ENCODE measurements at regions not wholly inside any gene's neighbourhood (a gene's known extent, or its start where the extent isn't known, plus 50 kb on each side); places are given as distances from the start of the nearest gene placed in this dataset.

DNA sequence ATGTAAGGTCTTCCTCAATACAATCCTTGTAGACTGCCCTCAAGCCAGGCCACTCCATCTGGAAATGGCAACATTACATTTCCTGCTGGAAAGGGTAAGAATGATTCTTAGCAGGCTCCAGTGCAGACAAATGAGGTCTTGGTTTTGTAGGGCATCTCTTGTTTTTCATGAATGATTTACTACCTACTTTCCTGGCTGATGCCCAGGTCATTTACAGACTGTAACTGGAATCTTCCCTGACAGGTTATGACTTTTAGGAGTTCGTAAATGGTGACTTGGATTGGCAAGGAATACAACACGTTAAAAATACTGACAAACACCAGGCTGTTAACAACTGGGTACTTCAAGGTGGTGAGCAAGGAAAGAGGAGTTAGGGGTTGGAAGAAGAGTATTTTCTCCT is 510.5 kb upstream of the TNC start:
- Mint-ChIP-seq H3K27ac (no peak overlapping the region), H3K36me3 (no peaks in the 10 kb centered on the region), H3K4me3 (no peak overlapping the region), H3K9me3 (peaks cover 6% of the 10 kb centered on the region), H3K27me3 (no peaks in the 10 kb centered on the region), H3K4me1 (ENCODE audit: low read depth in 2 of 2) (no peaks in the 10 kb centered on the region)
- DNase-seq (ENCODE audit: low spot score) (no peak), ATAC-seq (no peak)

GRCh38 chr9:115629879-115630840 is 512.2 kb upstream of the TNC start:
- DNase-seq (ENCODE audit: low spot score) (no peak), ATAC-seq (no peak)
- H3K4me1 Mint-ChIP-seq (ENCODE audit: low read depth in 2 of 2) = no peaks in the 10 kb centered on the region
- no peak overlapping the region for H3K27ac Mint-ChIP-seq
- peaks cover 9% of the 10 kb centered on the region for H3K9me3 Mint-ChIP-seq
- H3K36me3 Mint-ChIP-seq = no peaks in the 10 kb centered on the region
- H3K4me3 Mint-ChIP-seq = no peak overlapping the region
- H3K27me3 Mint-ChIP-seq = no peaks in the 10 kb centered on the region

DNA sequence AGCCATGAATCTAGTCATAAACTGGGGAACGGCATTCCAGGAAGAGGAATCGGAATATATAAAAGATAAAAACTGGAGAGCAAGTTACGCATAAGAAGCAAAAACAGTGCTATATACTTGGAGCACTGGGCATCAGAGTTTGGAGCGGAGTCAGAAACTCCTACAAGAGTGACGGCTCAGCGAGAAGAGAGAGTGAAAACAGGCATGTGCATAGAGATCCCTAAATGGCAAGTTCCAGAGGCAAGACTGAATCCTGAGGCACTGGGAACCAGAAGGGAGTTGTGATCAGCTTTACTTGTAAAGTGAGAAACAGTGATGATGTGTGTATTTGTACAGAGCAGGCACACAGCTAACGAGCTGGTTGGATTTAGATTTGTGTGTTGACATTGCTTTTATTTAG is 514.4 kb upstream of the TNC start:
- Mint-ChIP-seq H3K36me3 (no peaks in the 10 kb centered on the region), H3K27me3 (no peaks in the 10 kb centered on the region), H3K4me1 (ENCODE audit: low read depth in 2 of 2) (no peaks in the 10 kb centered on the region), H3K27ac (no peak overlapping the region), H3K9me3 (peaks cover 17% of the 10 kb centered on the region), H3K4me3 (no peak overlapping the region)
- no peak for DNase-seq (ENCODE audit: low spot score)
- ATAC-seq = no peak

- Mint-ChIP-seq H3K27me3 (no peaks in the 10 kb centered on the region), H3K4me1 (ENCODE audit: low read depth in 2 of 2) (no peaks in the 10 kb centered on the region)
- ATAC-seq = no peak
Observed at GRCh38 chr9:115633104-115633503, 515.1 kb upstream of the TNC start.

GRCh38 chr9:115635680-115636383 is 517.8 kb upstream of the PAPPA start:
- no peaks in the 10 kb centered on the region for H3K36me3 Mint-ChIP-seq
- DNase-seq (ENCODE audit: low spot score) (no peak), ATAC-seq (no peak)
- H3K27ac Mint-ChIP-seq = no peak overlapping the region
- H3K4me3 Mint-ChIP-seq = no peak overlapping the region
- H3K4me1 Mint-ChIP-seq (ENCODE audit: low read depth in 2 of 2) = no peaks in the 10 kb centered on the region
- peaks cover 17% of the 10 kb centered on the region for H3K9me3 Mint-ChIP-seq
- no peaks in the 10 kb centered on the region for H3K27me3 Mint-ChIP-seq

More at GRCh38 chr9:115633104-115633503, 515.1 kb upstream of the TNC start:
- peaks cover 17% of the 10 kb centered on the region for H3K9me3 Mint-ChIP-seq
- no peak for DNase-seq (ENCODE audit: low spot score)
- no peak overlapping the region for H3K4me3 Mint-ChIP-seq
- H3K27ac Mint-ChIP-seq = no peak overlapping the region
- no peaks in the 10 kb centered on the region for H3K36me3 Mint-ChIP-seq

DNA sequence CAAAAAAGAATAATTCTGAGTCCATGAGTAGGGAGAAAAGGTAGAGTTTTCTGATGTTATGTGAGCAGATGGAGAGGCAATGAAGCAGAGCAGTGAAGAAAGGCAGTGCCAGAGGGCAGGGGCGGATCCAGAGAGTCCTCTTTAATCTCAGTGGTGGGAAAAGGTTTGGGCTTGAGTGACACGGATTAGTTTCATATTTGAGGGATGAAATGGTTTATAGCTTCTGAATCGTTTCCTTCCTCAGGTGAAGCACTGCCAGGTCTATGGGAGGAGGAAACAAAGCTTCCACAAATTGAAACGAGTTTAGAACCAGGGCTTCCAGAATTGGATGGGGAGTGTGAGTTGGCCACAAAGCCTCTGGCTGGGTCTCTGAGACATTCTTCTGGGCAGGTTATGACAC is 517.0 kb upstream of the PAPPA start:
- H3K36me3 Mint-ChIP-seq = no peaks in the 10 kb centered on the region
- no peak for DNase-seq (ENCODE audit: low spot score)
- ATAC-seq = no peak
- no peak overlapping the region for H3K4me3 Mint-ChIP-seq
- no peak overlapping the region for H3K27ac Mint-ChIP-seq
- H3K4me1 Mint-ChIP-seq (ENCODE audit: low read depth in 2 of 2) = no peaks in the 10 kb centered on the region
- no peaks in the 10 kb centered on the region for H3K27me3 Mint-ChIP-seq
- H3K9me3 Mint-ChIP-seq = peaks cover 17% of the 10 kb centered on the region

- no peaks in the 10 kb centered on the region for H3K27me3 Mint-ChIP-seq
- no peak for DNase-seq (ENCODE audit: low spot score)
- H3K9me3 Mint-ChIP-seq = peaks cover 12% of the 10 kb centered on the region
- no peak for ATAC-seq
- H3K4me1 Mint-ChIP-seq (ENCODE audit: low read depth in 2 of 2) = no peaks in the 10 kb centered on the region
- H3K27ac Mint-ChIP-seq = no peak overlapping the region
- H3K36me3 Mint-ChIP-seq = no peaks in the 10 kb centered on the region
- no peak overlapping the region for H3K4me3 Mint-ChIP-seq
Observed at GRCh38 chr9:115637661-115638060, 515.9 kb upstream of the PAPPA start.

- ATAC-seq = no peak
- no peaks in the 10 kb centered on the region for H3K27me3 Mint-ChIP-seq
- DNase-seq (ENCODE audit: low spot score) = no peak
- no peak overlapping the region for H3K4me3 Mint-ChIP-seq
- H3K9me3 Mint-ChIP-seq = peaks cover 10% of the 10 kb centered on the region
- no peak overlapping the region for H3K27ac Mint-ChIP-seq
- H3K36me3 Mint-ChIP-seq = no peaks in the 10 kb centered on the region
- no peaks in the 10 kb centered on the region for H3K4me1 Mint-ChIP-seq (ENCODE audit: low read depth in 2 of 2)
Observed at GRCh38 chr9:115640887-115641286, 512.7 kb upstream of the PAPPA start.

DNA sequence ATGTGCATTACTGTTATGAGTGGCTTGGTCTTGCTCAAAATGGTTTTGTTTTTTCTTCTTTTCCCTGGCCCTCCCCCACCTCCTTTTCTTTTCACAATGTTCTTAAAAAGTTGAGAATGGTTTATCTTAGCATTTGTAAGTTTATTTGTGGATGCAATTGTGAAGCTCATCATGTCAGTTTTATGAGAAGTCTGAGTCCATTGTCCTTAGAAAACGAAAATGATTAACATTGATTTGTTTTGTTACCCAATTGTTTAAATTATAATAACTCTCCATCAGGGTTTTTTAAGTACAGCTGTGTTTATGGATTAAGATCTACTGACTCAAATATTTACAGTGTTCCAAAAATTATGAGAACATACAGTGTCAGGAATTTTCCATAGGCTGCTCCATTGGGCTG is 511.3 kb upstream of the PAPPA start:
- no peak overlapping the region for H3K4me3 Mint-ChIP-seq
- no peak for DNase-seq (ENCODE audit: low spot score)
- H3K4me1 Mint-ChIP-seq (ENCODE audit: low read depth in 2 of 2) = no peaks in the 10 kb centered on the region
- no peak for ATAC-seq
- H3K36me3 Mint-ChIP-seq = no peaks in the 10 kb centered on the region
- peaks cover 4% of the 10 kb centered on the region for H3K9me3 Mint-ChIP-seq
- H3K27ac Mint-ChIP-seq = no peak overlapping the region
- H3K27me3 Mint-ChIP-seq = no peaks in the 10 kb centered on the region

GRCh38 chr9:115643948-115644727 is 509.5 kb upstream of the PAPPA start:
- Mint-ChIP-seq H3K27me3 (no peaks in the 10 kb centered on the region), H3K27ac (no peak overlapping the region), H3K36me3 (no peaks in the 10 kb centered on the region), H3K9me3 (peaks cover 3% of the 10 kb centered on the region), H3K4me3 (no peak overlapping the region), H3K4me1 (ENCODE audit: low read depth in 2 of 2) (no peaks in the 10 kb centered on the region)
- no peak for ATAC-seq
- no peak for DNase-seq (ENCODE audit: low spot score)

GRCh38 chr9:115649991-115650472 is 503.6 kb upstream of the PAPPA start:
- Mint-ChIP-seq H3K4me3 (no peak overlapping the region), H3K4me1 (ENCODE audit: low read depth in 2 of 2) (no peaks in the 10 kb centered on the region), H3K27ac (no peak overlapping the region), H3K9me3 (peaks cover 3% of the 10 kb centered on the region), H3K27me3 (no peaks in the 10 kb centered on the region), H3K36me3 (no peaks in the 10 kb centered on the region)
- ATAC-seq (no peak), DNase-seq (ENCODE audit: low spot score) (no peak)

GRCh38 chr9:115650768-115651167 is 502.8 kb upstream of the PAPPA start:
- no peaks in the 10 kb centered on the region for H3K9me3 Mint-ChIP-seq

GRCh38 chr9:115651461-115651860 is 502.1 kb upstream of the PAPPA start:
- H3K36me3 Mint-ChIP-seq = no peaks in the 10 kb centered on the region
- DNase-seq (ENCODE audit: low spot score) = no peak
- no peak for ATAC-seq

More at GRCh38 chr9:115650768-115651167, 502.8 kb upstream of the PAPPA start:
- H3K27ac Mint-ChIP-seq = no peak overlapping the region
- H3K36me3 Mint-ChIP-seq = no peaks in the 10 kb centered on the region
- H3K27me3 Mint-ChIP-seq = no peaks in the 10 kb centered on the region
- DNase-seq (ENCODE audit: low spot score) = no peak
- H3K4me3 Mint-ChIP-seq = no peak overlapping the region
- no peak for ATAC-seq
- no peaks in the 10 kb centered on the region for H3K4me1 Mint-ChIP-seq (ENCODE audit: low read depth in 2 of 2)

More at GRCh38 chr9:115651461-115651860, 502.1 kb upstream of the PAPPA start:
- H3K9me3 Mint-ChIP-seq = no peaks in the 10 kb centered on the region
- H3K27ac Mint-ChIP-seq = no peak overlapping the region
- no peak overlapping the region for H3K4me3 Mint-ChIP-seq
- no peaks in the 10 kb centered on the region for H3K4me1 Mint-ChIP-seq (ENCODE audit: low read depth in 2 of 2)
- no peaks in the 10 kb centered on the region for H3K27me3 Mint-ChIP-seq

All from natural killer cell treated with Interleukin-12 subunit alpha and Interleukin-12 subunit beta and Interleukin-15 and Interleukin-18, amount 100 ng/mL, for 72 hours (primary cell).